ENCODE measurements at regions not wholly inside any gene's neighbourhood (a gene's known extent, or its start where the extent isn't known, plus 50 kb on each side); places are given as distances from the start of the nearest gene placed in this dataset.

GRCh38 chr2:14978845-14979244, 346.3 kb downstream of the LRATD1 start:
- no peak overlapping the region for H3K4me3 ChIP-seq (replicated peaks; ENCODE audit: low read depth, low read length)
- no peak for TF ChIP-seq CTCF (IDR thresholded peaks at IDR 0.05; ENCODE audit: low read length, missing control alignments)
- no peak for DNase-seq (ENCODE audit: low read depth)

- no peak for DNase-seq (ENCODE audit: low read depth)
- no peak overlapping the region for H3K4me3 ChIP-seq (replicated peaks; ENCODE audit: low read depth, low read length)
- TF ChIP-seq CTCF (IDR thresholded peaks at IDR 0.05; ENCODE audit: low read length, missing control alignments) = no peak
Observed at GRCh38 chr2:14982790-14983189, 350.3 kb downstream of the LRATD1 start.

GRCh38 chr2:14988600-14988999, 356.1 kb downstream of the LRATD1 start:
- TF ChIP-seq CTCF (IDR thresholded peaks at IDR 0.05; ENCODE audit: low read length, missing control alignments) = no peak

GRCh38 chr2:14991723-14992122, 359.2 kb downstream of the LRATD1 start:
- no peak overlapping the region for H3K4me3 ChIP-seq (replicated peaks; ENCODE audit: low read depth, low read length)
- no peak for TF ChIP-seq CTCF (IDR thresholded peaks at IDR 0.05; ENCODE audit: low read length, missing control alignments)
- no peak for DNase-seq (ENCODE audit: low read depth)

More at GRCh38 chr2:14988600-14988999, 356.1 kb downstream of the LRATD1 start:
- H3K4me3 ChIP-seq (replicated peaks; ENCODE audit: low read depth, low read length) = no peak overlapping the region
- no peak for DNase-seq (ENCODE audit: low read depth)

- TF ChIP-seq CTCF (IDR thresholded peaks at IDR 0.05; ENCODE audit: low read length, missing control alignments) = no peak
- H3K4me3 ChIP-seq (replicated peaks; ENCODE audit: low read depth, low read length) = no peak overlapping the region
- no peak for DNase-seq (ENCODE audit: low read depth)
Observed at GRCh38 chr2:14994721-14995120, 362.2 kb downstream of the LRATD1 start.

- DNase-seq (ENCODE audit: low read depth) = no peak
- no peak for TF ChIP-seq CTCF (IDR thresholded peaks at IDR 0.05; ENCODE audit: low read length, missing control alignments)
- no peak overlapping the region for H3K4me3 ChIP-seq (replicated peaks; ENCODE audit: low read depth, low read length)
Observed at GRCh38 chr2:14996351-14997014, 364.0 kb downstream of the LRATD1 start.

- H3K4me3 ChIP-seq (replicated peaks; ENCODE audit: low read depth, low read length) = no peak overlapping the region
- DNase-seq (ENCODE audit: low read depth) = no peak
- TF ChIP-seq CTCF (IDR thresholded peaks at IDR 0.05; ENCODE audit: low read length, missing control alignments) = no peak
Observed at GRCh38 chr2:14998546-14998945, 366.0 kb downstream of the LRATD1 start.

All from fibroblast of pulmonary artery (primary cell).